GM12878 (cell line): ENCODE measurements at regions not wholly inside any gene's neighbourhood (a gene's known extent, or its start where the extent isn't known, plus 50 kb on each side); places are given as distances from the start of the nearest gene placed in this dataset.

ENCODE experiments used
- ATAC-seq: fragments of 200-7000 bp; cut with Tn5 transposase; 3 replicates; pipeline ENCODE4 v1.9.1; 2020; ENCODE audit warnings: mild to moderate bottlenecking, moderate library complexity
- BruUV-seq: library from RNA; stranded (reverse); fragments of 400-500 nt; replicated peaks from 2 replicates; lab custom pipeline; 2021; lab: Mats Ljungman, UMichigan
- CTCF ChIA-PET: fragments of 300-600 bp; sonication (Branson Sonifier 250); formaldehyde crosslinking; extraction: SDS; loops from one replicate; lab custom pipeline; 2021; ENCODE audit warnings: inconsistent platforms; lab: Yijun Ruan, JAX
- POLR2A ChIA-PET: fragments of 350-600 bp; formaldehyde crosslinking; extraction: SDS; loops from one replicate; lab custom pipeline; 2021; ENCODE audit warnings: inconsistent platforms; lab: Charles Lee
- RAD21 ChIA-PET: fragments of 300-600 bp; sonication (Branson Sonifier 250); formaldehyde crosslinking; loops from one replicate; lab custom pipeline; 2023; ENCODE audit warnings: antibody characterized with exemption; ENCODE audit not compliant: unreplicated experiment; lab: Charles Lee
- SMC1A ChIA-PET: fragments of 300-600 bp; sonication (Branson Sonifier 250); formaldehyde crosslinking; loops from one replicate; lab custom pipeline; 2023; ENCODE audit not compliant: unreplicated experiment, uncharacterized antibody; lab: Charles Lee
- DNase-seq: peaks from one replicate; pipeline ENCODE4 v3.0.0-alpha.2; 2011; ENCODE audit warnings: low read depth, low spot score
- FAIRE-seq: peaks from 3 replicates; lab custom pipeline; 2011; peaks lifted over from hg19 to GRCh38; lab: Jason Lieb, UNC
- H2AFZ ChIP-seq: 2 replicates; pipeline ENCODE4 v1.6.0; 2011; ENCODE audit warnings: low read depth, low read length, control low read depth; ENCODE audit not compliant: control insufficient read depth
- H3K27ac ChIP-seq: 2 replicates; pipeline ENCODE4 v1.5.1; 2011; ENCODE audit warnings: control low read depth; ENCODE audit not compliant: control insufficient read depth, insufficient read depth
- H3K27me3 ChIP-seq, 2 experiments: replicated peaks in 1 of 2; 2 replicates each; pipeline versions ENCODE4 v1.6.0 to v1.6.1; 2011; ENCODE audit warnings: low read length in 1 of 2; ENCODE audit not compliant: control insufficient read depth in 2 of 2, insufficient read depth in 2 of 2
- H3K36me3 ChIP-seq, 2 experiments: 2 replicates each; pipeline ENCODE4 v1.5.1; 2011; ENCODE audit warnings: low read length in 1 of 2; ENCODE audit not compliant: control insufficient read depth in 2 of 2, insufficient read depth in 2 of 2
- H3K4me1 ChIP-seq: 2 replicates; pipeline ENCODE4 v1.6.1; 2011; ENCODE audit warnings: mild to moderate bottlenecking, low read length, moderate library complexity, mixed read lengths; ENCODE audit not compliant: control insufficient read depth, insufficient read depth
- H3K4me2 ChIP-seq: 2 replicates; pipeline ENCODE4 v1.6.0; 2011; ENCODE audit warnings: control low read depth; ENCODE audit not compliant: control insufficient read depth, insufficient read depth
- H3K4me3 ChIP-seq: fragments of 200-600 bp; sonication (generic); 2 replicates; pipeline ENCODE4 v1.5.1; 2016
- H3K79me2 ChIP-seq: 2 replicates; pipeline ENCODE4 v1.6.0; 2011; ENCODE audit warnings: low read length; ENCODE audit not compliant: control insufficient read depth, insufficient read depth
- H3K9ac ChIP-seq: 2 replicates; pipeline ENCODE4 v1.8.0; 2011; ENCODE audit warnings: low read length, control low read depth, mixed read lengths; ENCODE audit not compliant: control insufficient read depth, insufficient read depth
- H3K9me3 ChIP-seq: replicated peaks from 3 replicates; pipeline ENCODE4 v1.5.1; 2011; ENCODE audit warnings: mild to moderate bottlenecking, low read length; ENCODE audit not compliant: control insufficient read depth, insufficient read depth
- H4K20me1 ChIP-seq: 2 replicates; pipeline ENCODE4 v1.6.0; 2011; ENCODE audit not compliant: control insufficient read depth, insufficient read depth
- CBFB ChIP-seq: IDR thresholded peaks from 2 replicates; pipeline ENCODE4 v1.6.1; 2016; ENCODE audit warnings: antibody characterized with exemption, low read depth
- CBX5 ChIP-seq: sonication (generic); IDR thresholded peaks from 2 replicates; pipeline ENCODE4 v1.6.1; 2016; ENCODE audit warnings: low read depth, moderate library complexity, mild to moderate bottlenecking, inconsistent platforms
- DPF2 ChIP-seq: fragments of 450-650 bp; IDR thresholded peaks from 2 replicates; pipeline ENCODE4 v1.6.1; 2017; ENCODE audit warnings: mild to moderate bottlenecking
- ELK1 ChIP-seq: IDR thresholded peaks from 2 replicates; pipeline ENCODE4 v1.6.1; 2012; ENCODE audit warnings: low read depth, low read length, improper control_type of control experiment
- GABPA ChIP-seq: IDR thresholded peaks from 2 replicates; pipeline ENCODE4 v1.6.1; 2014; ENCODE audit warnings: antibody characterized with exemption, low read depth, mild to moderate bottlenecking, inconsistent platforms
- GATAD2B ChIP-seq: fragments of 450-650 bp; conservative IDR thresholded peaks from 2 replicates; pipeline ENCODE4 v1.6.1; 2017; ENCODE audit warnings: low read depth, mild to moderate bottlenecking, moderate library complexity
- IRF3 ChIP-seq: fragments of 450-650 bp; IDR thresholded peaks from 2 replicates; pipeline ENCODE4 v1.6.1; 2014; ENCODE audit warnings: mild to moderate bottlenecking
- NFXL1 ChIP-seq: fragments of 450-650 bp; IDR thresholded peaks from 2 replicates; pipeline ENCODE4 v1.6.1; 2017; ENCODE audit warnings: antibody characterized with exemption, mild to moderate bottlenecking, borderline replicate concordance
- PRDM15 ChIP-seq: fragments of 450-650 bp; formaldehyde crosslinking; IDR thresholded peaks from 2 replicates; pipeline ENCODE4 v1.4.0; 2020; ENCODE audit warnings: mild to moderate bottlenecking, moderate library complexity
- RBBP5 ChIP-seq: fragments of 200-600 bp; sonication (generic); conservative IDR thresholded peaks from 2 replicates; pipeline ENCODE4 v1.6.1; 2016
- RUNX3 ChIP-seq: IDR thresholded peaks from 2 replicates; pipeline ENCODE4 v1.6.1; 2012; ENCODE audit warnings: low read length, inconsistent platforms
- SMC3 ChIP-seq: IDR thresholded peaks from 2 replicates; pipeline ENCODE4 v1.6.1; 2011; ENCODE audit warnings: low read length, improper control_type of control experiment, borderline replicate concordance
- ZNF24 ChIP-seq: fragments of 450-650 bp; IDR thresholded peaks from 2 replicates; pipeline ENCODE4 v1.6.1; 2017; ENCODE audit warnings: antibody characterized with exemption, mild to moderate bottlenecking
- ZZZ3 ChIP-seq: IDR thresholded peaks from 2 replicates; pipeline ENCODE4 v1.6.1; 2011; ENCODE audit warnings: low read depth; ENCODE audit not compliant: control insufficient read depth, insufficient read length
- WGBS: methylation state at CpG from one replicate; pipeline ENCODE4 v1.1.6; 2016; ENCODE audit warnings: low lambda C conversion rate; ENCODE audit not compliant: insufficient replicate concordance, insufficient coverage; ENCODE audit errors: missing lambda C conversion rate; 5-methylcytosine and 5-hydroxymethylcytosine counted together
- in situ Hi-C: fragments of 300-500 bp; cut with MboI; formaldehyde crosslinking; loops from 9 replicates; pipeline ENCODE4 v1.14.3; 2018; ENCODE audit warnings: mixed read lengths
- intact Hi-C: fragments of 100-400 bp; cut with micrococcal nuclease; formaldehyde crosslinking; loops from one replicate; pipeline ENCODE4 v1.14.2; 2022; ENCODE audit not compliant: unreplicated experiment

GRCh38 chr17:63250830-63251229, 195.3 kb downstream of the CYB561 start (continued):
- no peak for TF ChIP-seq PRDM15 (CRISPR knock-in tag)

GRCh38 chr17:63258785-63259184, 187.3 kb downstream of the CYB561 start:
- H3K27ac ChIP-seq: no peak overlapping the region
- in situ Hi-C loops: no loop called here
- ATAC-seq (no peak), DNase-seq (no peak)
- H4K20me1 ChIP-seq: no peaks in the 10 kb centered on the region
- no TSS peak for BruUV-seq
- H3K27me3 ChIP-seq: no peaks in the 10 kb centered on the region
- no peaks in the 10 kb centered on the region for H3K36me3 ChIP-seq
- H3K4me3 ChIP-seq: no peak overlapping the region
- POLR2A ChIA-PET: no interaction called here
- H3K4me2 ChIP-seq: no peak overlapping the region
- RAD21 ChIA-PET: no interaction called here
- H3K9ac ChIP-seq: no peak overlapping the region
- H3K79me2 ChIP-seq: no peaks in the 10 kb centered on the region
- intact Hi-C loops: no loop called here
- WGBS: 12% methylated on average over 3 of the region's 3 CpGs
- no peaks in the 10 kb centered on the region for H3K4me1 ChIP-seq
- H3K9me3 ChIP-seq: no peaks in the 10 kb centered on the region
- TF ChIP-seq GATAD2B (no peak), CBX5 (no peak), DPF2 (no peak), RUNX3 (no peak), GABPA (no peak), ZZZ3 (no peak), NFXL1 (no peak), ZNF24 (no peak), IRF3 (no peak), CBFB (no peak), RBBP5 (no peak), ELK1 (no peak), SMC3 (no peak)
- TF ChIP-seq, all 136 proteins: peak for 0
- ChIA-PET CTCF (no interaction called here), SMC1A (interaction anchor here (1.7 kb wide), 1 partner anchor 10 kb away, joined by 4 read pairs; no protein-coding TSS in a partner anchor)
- H2AFZ ChIP-seq: no peak overlapping the region
- FAIRE-seq: no peak
